Nephron progenitor cell (in vitro differentiated cells): ENCODE measurements at regions not wholly inside any gene's neighbourhood (a gene's known extent, or its start where the extent isn't known, plus 50 kb on each side); places are given as distances from the start of the nearest gene placed in this dataset.

Experiments
- DNase-seq: peaks from one replicate; pipeline ENCODE4 v3.0.0; 2021
- H3K27ac Mint-ChIP-seq: 2 replicates; pipeline ENCODE4 v1.8.0; 2021; ENCODE audit warnings: mild to moderate bottlenecking, moderate library complexity, mixed read lengths
- H3K27me3 Mint-ChIP-seq: 2 replicates; pipeline ENCODE4 v1.8.0; 2021; ENCODE audit warnings: mild to moderate bottlenecking, low read depth, mixed read lengths; ENCODE audit not compliant: poor library complexity
- H3K36me3 Mint-ChIP-seq: 2 replicates; pipeline ENCODE4 v1.8.0; 2021; ENCODE audit warnings: low read depth, mixed read lengths
- H3K4me1 Mint-ChIP-seq: 2 replicates; pipeline ENCODE4 v1.8.0; 2021; ENCODE audit warnings: mixed read lengths
- H3K4me3 Mint-ChIP-seq: 2 replicates; pipeline ENCODE4 v1.8.0; 2021; ENCODE audit warnings: mild to moderate bottlenecking, moderate library complexity, mixed read lengths
- H3K9me3 Mint-ChIP-seq: 2 replicates; pipeline ENCODE4 v1.8.0; 2021; ENCODE audit warnings: mild to moderate bottlenecking, moderate library complexity, mixed read lengths
- TF ChIP-seq, protein P1 (sequence below): fragments of 200-600 bp; sonication (generic); IDR thresholded peaks from 2 replicates; pipeline ENCODE4 v1.5.0; 2021; ENCODE audit warnings: antibody characterized with exemption

DNA sequence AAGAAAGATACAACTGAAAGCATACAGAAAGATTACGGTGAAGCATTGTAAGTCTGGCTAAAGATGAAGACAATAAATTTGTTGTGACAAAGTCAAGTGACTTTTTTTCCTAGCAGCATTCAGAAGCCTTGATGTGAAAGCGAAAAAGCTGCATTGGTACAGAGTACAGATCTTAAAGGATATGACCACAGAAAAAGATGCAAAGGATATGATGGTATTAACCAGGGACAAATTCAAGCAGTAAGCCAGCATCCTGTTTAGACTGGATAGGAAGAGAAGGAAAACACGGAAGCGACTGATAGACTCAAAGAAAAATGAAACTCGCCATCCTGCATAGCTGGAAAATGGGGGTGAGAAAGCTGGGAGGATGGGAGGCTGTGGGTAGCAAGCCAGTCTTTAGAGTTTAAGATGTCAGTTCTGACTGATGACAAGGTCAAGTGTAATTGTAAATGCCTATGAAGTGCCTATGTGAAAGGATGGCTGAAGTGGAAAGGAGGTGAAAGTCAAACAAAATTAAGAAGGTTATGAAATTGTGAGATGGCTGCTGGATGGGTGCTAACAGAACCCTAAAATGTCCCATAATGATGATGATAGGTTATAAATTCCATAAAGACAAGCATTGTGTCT lies 92.4 kb downstream of the PHLDA1 start:
- H3K4me3 Mint-ChIP-seq, result no peak overlapping the region
- no peak overlapping the region for H3K27ac Mint-ChIP-seq
- TF ChIP-seq, protein P1, sequence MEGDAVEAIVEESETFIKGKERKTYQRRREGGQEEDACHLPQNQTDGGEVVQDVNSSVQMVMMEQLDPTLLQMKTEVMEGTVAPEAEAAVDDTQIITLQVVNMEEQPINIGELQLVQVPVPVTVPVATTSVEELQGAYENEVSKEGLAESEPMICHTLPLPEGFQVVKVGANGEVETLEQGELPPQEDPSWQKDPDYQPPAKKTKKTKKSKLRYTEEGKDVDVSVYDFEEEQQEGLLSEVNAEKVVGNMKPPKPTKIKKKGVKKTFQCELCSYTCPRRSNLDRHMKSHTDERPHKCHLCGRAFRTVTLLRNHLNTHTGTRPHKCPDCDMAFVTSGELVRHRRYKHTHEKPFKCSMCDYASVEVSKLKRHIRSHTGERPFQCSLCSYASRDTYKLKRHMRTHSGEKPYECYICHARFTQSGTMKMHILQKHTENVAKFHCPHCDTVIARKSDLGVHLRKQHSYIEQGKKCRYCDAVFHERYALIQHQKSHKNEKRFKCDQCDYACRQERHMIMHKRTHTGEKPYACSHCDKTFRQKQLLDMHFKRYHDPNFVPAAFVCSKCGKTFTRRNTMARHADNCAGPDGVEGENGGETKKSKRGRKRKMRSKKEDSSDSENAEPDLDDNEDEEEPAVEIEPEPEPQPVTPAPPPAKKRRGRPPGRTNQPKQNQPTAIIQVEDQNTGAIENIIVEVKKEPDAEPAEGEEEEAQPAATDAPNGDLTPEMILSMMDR, result no peak
- no peaks in the 10 kb centered on the region for H3K27me3 Mint-ChIP-seq
- H3K4me1 Mint-ChIP-seq, result peaks cover 4% of the 10 kb centered on the region
- DNase-seq, result no peak
- H3K36me3 Mint-ChIP-seq, result peaks cover 15% of the 10 kb centered on the region
- peaks cover 19% of the 10 kb centered on the region for H3K9me3 Mint-ChIP-seq

DNA sequence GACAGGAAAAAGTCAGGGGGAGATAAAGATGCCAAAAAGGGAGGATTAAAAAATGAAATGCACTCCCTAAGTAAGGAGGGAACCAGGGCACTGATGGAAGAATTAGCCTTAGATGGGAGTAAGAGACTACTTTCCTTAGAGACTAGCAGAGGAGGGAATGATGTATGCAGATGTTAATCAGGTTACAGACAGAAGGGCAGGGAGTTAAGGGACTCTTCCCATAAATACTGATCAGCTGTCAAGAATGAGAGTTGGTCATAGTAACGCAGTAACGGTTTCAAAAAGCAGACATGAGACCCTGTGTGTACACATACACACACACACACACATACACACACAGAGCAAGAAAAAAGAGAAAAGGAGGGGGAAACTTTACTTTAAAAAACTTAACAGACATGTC lies 93.4 kb downstream of the PHLDA1 start:
- no peaks in the 10 kb centered on the region for H3K27me3 Mint-ChIP-seq
- H3K36me3 Mint-ChIP-seq, result peaks cover 10% of the 10 kb centered on the region
- no peak overlapping the region for H3K27ac Mint-ChIP-seq
- no peak for DNase-seq
- H3K9me3 Mint-ChIP-seq, result peaks cover 14% of the 10 kb centered on the region
- peaks cover 10% of the 10 kb centered on the region for H3K4me1 Mint-ChIP-seq
- no peak overlapping the region for H3K4me3 Mint-ChIP-seq
- TF ChIP-seq, protein P1, result no peak

DNA sequence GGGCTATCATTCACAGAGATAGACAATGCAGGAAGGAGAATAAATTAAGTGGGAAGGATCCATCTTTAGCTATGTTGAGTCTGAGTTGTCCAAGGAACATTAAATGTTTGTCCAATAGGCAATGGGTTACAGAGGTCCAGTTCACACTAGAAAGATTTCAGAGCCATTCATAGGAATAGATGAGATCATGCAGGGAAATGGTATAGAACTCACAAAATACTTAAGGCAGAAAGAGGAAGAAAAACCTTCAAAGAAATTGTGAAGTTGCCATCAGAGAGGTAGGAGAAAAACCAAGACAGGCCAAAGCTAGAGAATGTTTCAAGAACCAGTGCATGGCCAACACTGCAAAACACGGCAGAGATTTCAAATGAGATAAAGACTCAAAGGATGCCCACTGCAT lies 94.1 kb downstream of the PHLDA1 start:
- Mint-ChIP-seq H3K27me3 (no peaks in the 10 kb centered on the region), H3K4me3 (no peak overlapping the region), H3K36me3 (peaks cover 10% of the 10 kb centered on the region), H3K4me1 (peaks cover 13% of the 10 kb centered on the region), H3K27ac (no peak overlapping the region), H3K9me3 (peaks cover 11% of the 10 kb centered on the region)
- no peak for DNase-seq
- TF ChIP-seq, protein P1, result no peak

DNA sequence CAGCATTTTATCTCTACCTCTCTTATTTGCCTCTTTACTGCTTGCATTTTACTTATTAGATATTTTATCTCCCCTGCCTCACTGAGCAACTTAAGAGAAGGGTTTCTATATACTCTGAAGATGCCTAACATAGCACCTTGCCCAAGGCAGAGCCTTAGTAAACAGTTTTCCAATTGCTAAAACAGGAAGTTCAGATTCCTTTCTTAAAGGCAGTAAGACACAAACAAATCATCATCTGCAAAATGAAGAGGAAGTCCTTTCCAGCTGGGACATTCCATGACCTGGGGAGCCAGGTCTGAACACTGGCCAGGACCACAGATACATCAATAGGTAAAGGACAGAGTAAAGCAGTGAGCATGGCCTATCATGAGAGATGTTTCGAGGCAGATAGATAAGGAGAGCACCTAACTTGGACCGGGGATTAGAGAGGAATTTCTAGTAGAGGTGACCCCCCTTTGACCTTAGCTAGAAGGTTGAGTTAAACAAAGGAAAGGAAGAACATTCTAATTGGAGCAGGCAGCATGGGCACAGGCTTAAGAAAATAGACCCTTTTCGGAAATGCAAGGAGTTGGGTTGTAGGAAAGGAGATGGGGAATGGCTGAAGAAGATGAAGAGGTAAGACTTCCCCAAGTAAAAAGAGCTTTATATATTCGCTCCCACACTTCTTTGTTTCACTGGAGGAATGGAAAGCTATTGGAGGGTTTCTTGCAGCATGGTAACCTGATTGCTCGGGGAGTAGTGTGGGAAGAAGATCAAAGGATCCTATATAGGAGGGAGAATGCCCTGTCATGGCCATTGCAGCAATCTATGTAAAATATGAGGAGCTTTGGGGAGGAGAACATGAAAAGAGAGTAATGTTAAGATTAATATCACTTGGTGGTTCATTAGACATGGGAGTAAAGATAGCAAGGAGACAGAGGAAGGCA lies 94.8 kb downstream of the PHLDA1 start:
- TF ChIP-seq, protein P1, result no peak
- Mint-ChIP-seq H3K9me3 (peaks cover 11% of the 10 kb centered on the region), H3K36me3 (peaks cover 10% of the 10 kb centered on the region), H3K27me3 (peaks cover 4% of the 10 kb centered on the region), H3K27ac (no peak overlapping the region), H3K4me1 (peaks cover 21% of the 10 kb centered on the region), H3K4me3 (no peak overlapping the region)
- DNase-seq, result no peak

DNA sequence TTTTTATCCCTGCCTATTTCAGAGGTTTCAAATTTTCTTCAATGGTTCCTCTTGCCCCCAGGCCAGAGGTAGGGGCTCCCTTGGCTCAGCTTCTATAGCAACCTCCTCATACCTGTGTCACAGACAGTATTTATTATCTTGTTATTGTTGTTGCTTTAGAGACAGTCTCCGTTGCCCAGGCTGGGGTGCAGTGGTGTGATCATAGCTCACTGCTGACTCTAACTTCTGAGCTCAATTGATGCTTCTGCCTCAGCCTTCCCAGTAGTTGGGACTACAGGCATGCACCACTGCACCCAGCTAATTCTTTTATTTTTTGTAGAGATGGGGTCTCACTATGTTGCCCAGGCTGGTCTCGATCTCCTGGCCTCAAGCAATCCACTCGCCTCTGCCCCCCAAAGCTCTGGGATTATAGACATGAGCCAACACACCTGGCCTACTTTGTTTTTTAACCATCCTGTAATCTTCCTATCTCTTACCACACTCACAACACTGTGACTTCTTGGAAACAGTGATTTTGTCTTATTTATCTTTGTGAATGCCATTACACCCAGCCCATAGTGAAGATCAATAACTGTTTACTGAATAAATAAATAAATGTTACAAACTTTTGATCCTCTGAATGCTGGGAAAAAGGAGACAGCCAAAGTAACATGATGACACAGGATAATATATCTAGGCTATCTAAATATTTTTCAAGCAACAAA lies 95.9 kb downstream of the PHLDA1 start:
- no peak for DNase-seq
- peaks cover 10% of the 10 kb centered on the region for H3K36me3 Mint-ChIP-seq
- no peak overlapping the region for H3K4me3 Mint-ChIP-seq
- H3K27ac Mint-ChIP-seq, result no peak overlapping the region
- H3K27me3 Mint-ChIP-seq, result peaks cover 4% of the 10 kb centered on the region
- peaks cover 21% of the 10 kb centered on the region for H3K4me1 Mint-ChIP-seq
- H3K9me3 Mint-ChIP-seq, result peaks cover 9% of the 10 kb centered on the region
- TF ChIP-seq, protein P1, result no peak
